ENCODE measurements at regions not wholly inside any gene's neighbourhood (a gene's known extent, or its start where the extent isn't known, plus 50 kb on each side); places are given as distances from the start of the nearest gene placed in this dataset.

DNA sequence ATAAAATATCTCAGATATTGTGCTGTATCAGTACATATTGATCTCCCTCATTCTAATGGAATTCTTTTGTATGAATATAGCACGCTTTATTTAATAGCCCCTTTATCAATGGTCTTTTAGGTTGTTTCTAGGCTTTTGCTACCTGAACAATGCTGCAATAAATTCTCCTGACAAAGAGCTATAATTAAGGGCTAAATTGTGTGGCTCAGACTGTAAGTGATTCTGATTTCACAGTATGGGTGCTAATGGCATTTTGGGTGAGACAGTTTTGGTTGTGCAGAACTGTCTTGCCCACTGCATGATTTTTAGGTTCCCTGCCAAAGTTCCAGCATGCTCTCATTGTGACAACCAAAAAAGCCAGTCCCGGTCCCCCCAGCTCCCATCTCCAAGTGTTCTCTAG lies 363.2 kb downstream of the REEP3 start:
- TF ChIP-seq CTCF (IDR thresholded peaks at IDR 0.05) (no peak), EZH2 (IDR thresholded peaks at IDR 0.05; ENCODE audit: borderline replicate concordance, insufficient read depth, low read depth, low read length, poor library complexity, severe bottlenecking) (no peak)

All from B cell (primary cell).